ENCODE measurements at regions not wholly inside any gene's neighbourhood (a gene's known extent, or its start where the extent isn't known, plus 50 kb on each side); places are given as distances from the start of the nearest gene placed in this dataset.

- TF ChIP-seq CTCF (IDR thresholded peaks at IDR 0.05; ENCODE audit: low read depth, low read length, missing control alignments) = no peak
- no peak for DNase-seq (ENCODE audit: low read depth)
- in situ Hi-C loops (cut with HindIII; ENCODE audit: low sequenced_read_pairs) = no loop called here
- H3K4me3 ChIP-seq (ENCODE audit: low read depth, low read length) = no peak overlapping the region
Measured at GRCh38 chr6:134610411-134610810, 292.5 kb upstream of the SGK1 start.

GRCh38 chr6:134609716-134610261 is 291.9 kb upstream of the SGK1 start:
- in situ Hi-C loops (cut with HindIII; ENCODE audit: low sequenced_read_pairs) = loop anchor here (10.0 kb wide), 1 partner anchor 55 kb away; no protein-coding TSS in a partner anchor
- no peak for TF ChIP-seq CTCF (IDR thresholded peaks at IDR 0.05; ENCODE audit: low read depth, low read length, missing control alignments)
- no peak for DNase-seq (ENCODE audit: low read depth)
- no peak overlapping the region for H3K4me3 ChIP-seq (ENCODE audit: low read depth, low read length)

- no peak for TF ChIP-seq CTCF (IDR thresholded peaks at IDR 0.05; ENCODE audit: low read depth, low read length, missing control alignments)
- no peak overlapping the region for H3K4me3 ChIP-seq (ENCODE audit: low read depth, low read length)
- no peak for DNase-seq (ENCODE audit: low read depth)
- in situ Hi-C loops (cut with HindIII; ENCODE audit: low sequenced_read_pairs) = loop anchor here (10.0 kb wide), 1 partner anchor 57 kb away; no protein-coding TSS in a partner anchor
Measured at GRCh38 chr6:134607411-134607810, 289.5 kb upstream of the SGK1 start.

GRCh38 chr6:134605034-134605433 is 287.1 kb upstream of the SGK1 start:
- TF ChIP-seq CTCF (IDR thresholded peaks at IDR 0.05; ENCODE audit: low read depth, low read length, missing control alignments) = no peak
- H3K4me3 ChIP-seq (ENCODE audit: low read depth, low read length) = no peak overlapping the region
- no peak for DNase-seq (ENCODE audit: low read depth)
- in situ Hi-C loops (cut with HindIII; ENCODE audit: low sequenced_read_pairs) = loop anchor here (10.0 kb wide), 1 partner anchor 60 kb away; no protein-coding TSS in a partner anchor

- in situ Hi-C loops (cut with HindIII; ENCODE audit: low sequenced_read_pairs) = loop anchor here (10.0 kb wide), 1 partner anchor 61 kb away; no protein-coding TSS in a partner anchor
Measured at GRCh38 chr6:134604014-134604676, 286.2 kb upstream of the SGK1 start.

GRCh38 chr6:134603561-134603960 is 285.6 kb upstream of the SGK1 start:
- in situ Hi-C loops (cut with HindIII; ENCODE audit: low sequenced_read_pairs) = loop anchor here (10.0 kb wide), 1 partner anchor 61 kb away; no protein-coding TSS in a partner anchor
- no peak for DNase-seq (ENCODE audit: low read depth)
- no peak for TF ChIP-seq CTCF (IDR thresholded peaks at IDR 0.05; ENCODE audit: low read depth, low read length, missing control alignments)
- H3K4me3 ChIP-seq (ENCODE audit: low read depth, low read length) = no peak overlapping the region

More at GRCh38 chr6:134604014-134604676, 286.2 kb upstream of the SGK1 start:
- no peak overlapping the region for H3K4me3 ChIP-seq (ENCODE audit: low read depth, low read length)
- no peak for DNase-seq (ENCODE audit: low read depth)
- TF ChIP-seq CTCF (IDR thresholded peaks at IDR 0.05; ENCODE audit: low read depth, low read length, missing control alignments) = no peak
